Osteoblast (primary cell): ENCODE measurements at regions not wholly inside any gene's neighbourhood (a gene's known extent, or its start where the extent isn't known, plus 50 kb on each side); places are given as distances from the start of the nearest gene placed in this dataset.

Experiments used
- DNase-seq: peaks from one replicate; pipeline ENCODE4 v3.0.0; 2011; ENCODE audit warnings: low spot score, mixed read lengths; ENCODE audit not compliant: insufficient read length; ENCODE audit errors: missing footprints
- H2AFZ ChIP-seq: 2 replicates; pipeline ENCODE4 v1.6.0; 2011; ENCODE audit warnings: mild to moderate bottlenecking, low read length
- H3K27ac ChIP-seq: 2 replicates; pipeline ENCODE4 v1.5.1; 2011; ENCODE audit warnings: mild to moderate bottlenecking, low read depth, low read length, moderate library complexity
- H3K27me3 ChIP-seq: 2 replicates; pipeline ENCODE4 v1.6.0; 2012; ENCODE audit warnings: mild to moderate bottlenecking, control low read depth, inconsistent platforms, low read length, moderate library complexity; ENCODE audit not compliant: insufficient read depth
- H3K36me3 ChIP-seq: 2 replicates; pipeline ENCODE4 v1.5.1; 2011; ENCODE audit warnings: mild to moderate bottlenecking, low read length, control low read depth, moderate library complexity; ENCODE audit not compliant: insufficient read depth
- H3K4me1 ChIP-seq: 2 replicates; pipeline ENCODE4 v1.5.1; 2011; ENCODE audit warnings: mild to moderate bottlenecking, low read length, control low read depth, moderate library complexity; ENCODE audit not compliant: insufficient read depth
- H3K4me2 ChIP-seq: 2 replicates; pipeline ENCODE4 v1.6.0; 2011; ENCODE audit warnings: mild to moderate bottlenecking, low read length; ENCODE audit not compliant: insufficient read depth
- H3K4me3 ChIP-seq: fragments of 200-600 bp; sonication (generic); 3 replicates; pipeline ENCODE4 v1.5.1; 2012; ENCODE audit warnings: mild to moderate bottlenecking, low read length, inconsistent platforms; ENCODE audit not compliant: insufficient read depth
- H3K79me2 ChIP-seq: 2 replicates; pipeline ENCODE4 v1.6.0; 2012; ENCODE audit warnings: mild to moderate bottlenecking, low read length, control low read depth, inconsistent platforms; ENCODE audit not compliant: insufficient read depth
- H3K9me3 ChIP-seq: 2 replicates; pipeline ENCODE4 v1.5.1; 2011; ENCODE audit warnings: low read depth, low read length, control low read depth
- H4K20me1 ChIP-seq: 2 replicates; pipeline ENCODE4 v1.6.0; 2012; ENCODE audit warnings: mild to moderate bottlenecking, low read length, control low read depth; ENCODE audit not compliant: insufficient read depth
- TF ChIP-seq, protein P1 (sequence below): IDR thresholded peaks from 2 replicates; pipeline ENCODE4 v1.5.1; 2011; ENCODE audit warnings: mild to moderate bottlenecking, low read depth, low read length, moderate library complexity; ENCODE audit errors: extremely low read depth

DNA sequence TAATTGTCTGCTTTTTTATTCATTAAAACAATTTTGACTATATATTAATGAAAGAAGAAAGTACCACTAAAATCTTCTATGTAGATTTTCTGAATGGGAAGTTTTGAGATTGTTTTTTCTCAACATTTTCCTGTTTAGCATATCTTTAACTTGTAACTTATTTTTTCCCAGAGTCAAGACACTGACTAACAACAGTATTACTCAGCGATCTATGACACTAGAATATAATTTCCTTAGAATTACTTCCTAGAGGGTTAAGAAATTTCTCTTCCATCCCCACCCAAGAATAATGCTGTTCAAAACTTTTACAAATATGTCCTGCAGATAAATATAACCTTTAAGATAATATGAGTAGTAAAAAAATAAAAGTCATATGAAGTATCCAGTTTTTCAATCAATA, 218.2 kb upstream of the NR5A2 start:
- Histone ChIP-seq H2AFZ (no peak overlapping the region), H3K9me3 (no peaks in the 10 kb centered on the region), H3K27ac (no peak overlapping the region), H3K4me1 (no peaks in the 10 kb centered on the region), H3K27me3 (no peaks in the 10 kb centered on the region), H3K79me2 (no peaks in the 10 kb centered on the region), H3K4me2 (no peak overlapping the region), H3K4me3 (no peak overlapping the region), H4K20me1 (no peaks in the 10 kb centered on the region), H3K36me3 (no peaks in the 10 kb centered on the region)
- DNase-seq, result no peak
- TF ChIP-seq, protein P1, sequence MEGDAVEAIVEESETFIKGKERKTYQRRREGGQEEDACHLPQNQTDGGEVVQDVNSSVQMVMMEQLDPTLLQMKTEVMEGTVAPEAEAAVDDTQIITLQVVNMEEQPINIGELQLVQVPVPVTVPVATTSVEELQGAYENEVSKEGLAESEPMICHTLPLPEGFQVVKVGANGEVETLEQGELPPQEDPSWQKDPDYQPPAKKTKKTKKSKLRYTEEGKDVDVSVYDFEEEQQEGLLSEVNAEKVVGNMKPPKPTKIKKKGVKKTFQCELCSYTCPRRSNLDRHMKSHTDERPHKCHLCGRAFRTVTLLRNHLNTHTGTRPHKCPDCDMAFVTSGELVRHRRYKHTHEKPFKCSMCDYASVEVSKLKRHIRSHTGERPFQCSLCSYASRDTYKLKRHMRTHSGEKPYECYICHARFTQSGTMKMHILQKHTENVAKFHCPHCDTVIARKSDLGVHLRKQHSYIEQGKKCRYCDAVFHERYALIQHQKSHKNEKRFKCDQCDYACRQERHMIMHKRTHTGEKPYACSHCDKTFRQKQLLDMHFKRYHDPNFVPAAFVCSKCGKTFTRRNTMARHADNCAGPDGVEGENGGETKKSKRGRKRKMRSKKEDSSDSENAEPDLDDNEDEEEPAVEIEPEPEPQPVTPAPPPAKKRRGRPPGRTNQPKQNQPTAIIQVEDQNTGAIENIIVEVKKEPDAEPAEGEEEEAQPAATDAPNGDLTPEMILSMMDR, result no peak

- no peak overlapping the region for H3K27ac ChIP-seq
- no peak for DNase-seq
- H3K4me3 ChIP-seq, result no peak overlapping the region
- no peak overlapping the region for H3K4me2 ChIP-seq
- no peak overlapping the region for H2AFZ ChIP-seq
- H3K4me1 ChIP-seq, result no peaks in the 10 kb centered on the region
- no peaks in the 10 kb centered on the region for H4K20me1 ChIP-seq
- no peaks in the 10 kb centered on the region for H3K79me2 ChIP-seq
- H3K27me3 ChIP-seq, result no peaks in the 10 kb centered on the region
- H3K9me3 ChIP-seq, result no peaks in the 10 kb centered on the region
- TF ChIP-seq, protein P1, result no peak
- H3K36me3 ChIP-seq, result no peaks in the 10 kb centered on the region
These were observed 216.3 kb upstream of the NR5A2 start for GRCh38 chr1:199811163-199811562.

DNA sequence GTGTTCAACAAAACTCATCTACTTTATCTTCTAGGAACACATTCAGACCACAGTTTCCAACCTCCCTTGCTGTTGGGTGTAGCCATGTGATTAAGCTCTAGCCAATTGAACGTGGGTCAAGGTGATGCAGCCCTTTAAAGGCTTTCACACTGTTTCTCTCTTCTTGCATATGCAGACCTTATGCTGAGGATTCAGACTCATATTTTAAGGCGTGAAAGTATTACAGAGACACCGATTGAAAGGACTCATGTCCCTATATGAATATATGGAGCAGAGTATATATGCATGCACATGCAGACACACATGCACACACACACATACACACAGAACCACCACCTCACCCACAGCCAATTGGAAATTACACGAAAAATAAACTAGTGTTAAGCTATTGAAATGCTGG, 214.3 kb upstream of the NR5A2 start:
- no peak overlapping the region for H3K4me3 ChIP-seq
- H2AFZ ChIP-seq, result no peak overlapping the region
- H3K36me3 ChIP-seq, result no peaks in the 10 kb centered on the region
- no peak overlapping the region for H3K27ac ChIP-seq
- H3K9me3 ChIP-seq, result no peaks in the 10 kb centered on the region
- TF ChIP-seq, protein P1, result no peak
- no peaks in the 10 kb centered on the region for H3K27me3 ChIP-seq
- DNase-seq, result no peak
- H3K79me2 ChIP-seq, result no peaks in the 10 kb centered on the region
- H4K20me1 ChIP-seq, result no peaks in the 10 kb centered on the region
- H3K4me1 ChIP-seq, result no peaks in the 10 kb centered on the region
- H3K4me2 ChIP-seq, result no peak overlapping the region

- H4K20me1 ChIP-seq, result no peaks in the 10 kb centered on the region
- H3K9me3 ChIP-seq, result no peaks in the 10 kb centered on the region
- H3K4me3 ChIP-seq, result no peak overlapping the region
- H2AFZ ChIP-seq, result no peak overlapping the region
- H3K36me3 ChIP-seq, result no peaks in the 10 kb centered on the region
- H3K4me2 ChIP-seq, result no peak overlapping the region
- no peak overlapping the region for H3K27ac ChIP-seq
- H3K4me1 ChIP-seq, result no peaks in the 10 kb centered on the region
- TF ChIP-seq, protein P1, result no peak
- H3K27me3 ChIP-seq, result no peaks in the 10 kb centered on the region
- no peaks in the 10 kb centered on the region for H3K79me2 ChIP-seq
- DNase-seq, result no peak
These were observed 211.6 kb upstream of the NR5A2 start for GRCh38 chr1:199815947-199816346.
